Activated naive CD4-positive, alpha-beta T cell treated with anti-CD3 and anti-CD28 coated beads, Interleukin-2, amount 10 ng/mL, durations not matched to agents 7 days and 5 days (primary cell): ENCODE measurements at regions not wholly inside any gene's neighbourhood (a gene's known extent, or its start where the extent isn't known, plus 50 kb on each side); places are given as distances from the start of the nearest gene placed in this dataset.
"Not testable (repeated sequence)": the region's sequence is repeated elsewhere in the genome, so short reads cannot be mapped to it uniquely, and the experiment has no call there.

Source experiments
- CTCF ChIA-PET: fragments of 350-600 bp; sonication (Branson Sonifier 250); formaldehyde crosslinking; loops from one replicate; lab custom pipeline; 2021; ENCODE audit warnings: antibody characterized with exemption; lab: Charles Lee
- DNase-seq: peaks from one replicate; pipeline ENCODE4 v3.0.0-alpha.2; 2020
- H3K27ac Mint-ChIP-seq: one replicate; pipeline ENCODE4 v1.8.0; 2021; ENCODE audit warnings: mild to moderate bottlenecking, moderate library complexity, mixed read lengths
- H3K27me3 Mint-ChIP-seq: one replicate; pipeline ENCODE4 v1.8.0; 2021; ENCODE audit warnings: mild to moderate bottlenecking, mixed read lengths
- H3K36me3 Mint-ChIP-seq: one replicate; pipeline ENCODE4 v1.8.0; 2021; ENCODE audit warnings: mixed read lengths
- H3K4me1 Mint-ChIP-seq: one replicate; pipeline ENCODE4 v1.8.0; 2021; ENCODE audit warnings: mixed read lengths
- H3K4me3 Mint-ChIP-seq: one replicate; pipeline ENCODE4 v1.8.0; 2021; ENCODE audit warnings: mild to moderate bottlenecking, moderate library complexity, mixed read lengths
- H3K9me3 Mint-ChIP-seq: one replicate; pipeline ENCODE4 v1.8.0; 2021; ENCODE audit warnings: mixed read lengths

GRCh38 chr7:65239324-65239706 is 134.3 kb upstream of the ZNF92 start:
- Mint-ChIP-seq H3K27me3 (peaks cover 38% of the 10 kb centered on the region), H3K9me3 (no peaks in the 10 kb centered on the region), H3K4me3 (no peak overlapping the region), H3K4me1 (no peaks in the 10 kb centered on the region), H3K27ac (no peak overlapping the region), H3K36me3 (no peaks in the 10 kb centered on the region)
- DNase-seq = no peak
- CTCF ChIA-PET = no interaction called here

- no peaks in the 10 kb centered on the region for H3K36me3 Mint-ChIP-seq
Measured at GRCh38 chr7:65238785-65239184, 134.9 kb upstream of the ZNF92 start.

GRCh38 chr7:65235586-65235985 is 138.1 kb upstream of the ZNF92 start:
- no peak overlapping the region for H3K4me3 Mint-ChIP-seq
- no peaks in the 10 kb centered on the region for H3K9me3 Mint-ChIP-seq
- H3K4me1 Mint-ChIP-seq = peaks cover 5% of the 10 kb centered on the region
- H3K36me3 Mint-ChIP-seq = no peaks in the 10 kb centered on the region
- CTCF ChIA-PET = no interaction called here
- H3K27me3 Mint-ChIP-seq = peaks cover 33% of the 10 kb centered on the region
- no peak for DNase-seq
- H3K27ac Mint-ChIP-seq = no peak overlapping the region

More at GRCh38 chr7:65238785-65239184, 134.9 kb upstream of the ZNF92 start:
- H3K4me3 Mint-ChIP-seq = no peak overlapping the region
- peaks cover 38% of the 10 kb centered on the region for H3K27me3 Mint-ChIP-seq
- no peaks in the 10 kb centered on the region for H3K9me3 Mint-ChIP-seq
- no peak for DNase-seq
- H3K27ac Mint-ChIP-seq = no peak overlapping the region
- CTCF ChIA-PET = interaction anchor here (0.6 kb wide), 1 partner anchor 40 kb away, joined by 3 read pairs; no protein-coding TSS in a partner anchor
- peaks cover 3% of the 10 kb centered on the region for H3K4me1 Mint-ChIP-seq

GRCh38 chr7:65233409-65234034 is 140.1 kb upstream of the ZNF92 start:
- no peak overlapping the region for H3K27ac Mint-ChIP-seq
- DNase-seq = no peak
- no peaks in the 10 kb centered on the region for H3K36me3 Mint-ChIP-seq
- no peak overlapping the region for H3K4me3 Mint-ChIP-seq
- no peaks in the 10 kb centered on the region for H3K9me3 Mint-ChIP-seq
- peaks cover 19% of the 10 kb centered on the region for H3K27me3 Mint-ChIP-seq
- H3K4me1 Mint-ChIP-seq = peaks cover 5% of the 10 kb centered on the region
- CTCF ChIA-PET = no interaction called here

GRCh38 chr7:65230231-65230630 is 143.4 kb upstream of the ZNF92 start:
- Mint-ChIP-seq H3K9me3 (no peaks in the 10 kb centered on the region), H3K4me3 (no peak overlapping the region), H3K4me1 (peaks cover 5% of the 10 kb centered on the region), H3K27ac (no peak overlapping the region), H3K36me3 (no peaks in the 10 kb centered on the region), H3K27me3 (peaks cover 4% of the 10 kb centered on the region)
- CTCF ChIA-PET = interaction anchor here (1.0 kb wide), 1 partner anchor 13 kb away, joined by 3 read pairs; no protein-coding TSS in a partner anchor
- DNase-seq = no peak

GRCh38 chr7:65225422-65226006 is 148.1 kb upstream of the ZNF92 start:
- CTCF ChIA-PET = interaction anchor here (0.6 kb wide), 1 partner anchor 223 kb away, joined by 3 read pairs; no protein-coding TSS in a partner anchor
- no peak overlapping the region for H3K27ac Mint-ChIP-seq

GRCh38 chr7:65222655-65223054 is 151.0 kb upstream of the ZNF92 start:
- CTCF ChIA-PET = no interaction called here
- Mint-ChIP-seq H3K27me3 (no peaks in the 10 kb centered on the region), H3K36me3 (no peaks in the 10 kb centered on the region), H3K9me3 (no peaks in the 10 kb centered on the region), H3K4me3 (no peak overlapping the region), H3K4me1 (no peaks in the 10 kb centered on the region), H3K27ac (no peak overlapping the region)
- no peak for DNase-seq

More at GRCh38 chr7:65225422-65226006, 148.1 kb upstream of the ZNF92 start:
- peak; percentile 40 for DNase-seq
- Mint-ChIP-seq H3K27me3 (peaks cover 2% of the 10 kb centered on the region), H3K36me3 (no peaks in the 10 kb centered on the region), H3K9me3 (no peaks in the 10 kb centered on the region), H3K4me1 (no peaks in the 10 kb centered on the region), H3K4me3 (no peak overlapping the region)

GRCh38 chr7:65221683-65222082 is 152.0 kb upstream of the ZNF92 start:
- DNase-seq = no peak
- Mint-ChIP-seq H3K27ac (no peak overlapping the region), H3K4me3 (no peak overlapping the region), H3K27me3 (no peaks in the 10 kb centered on the region), H3K4me1 (no peaks in the 10 kb centered on the region), H3K9me3 (no peaks in the 10 kb centered on the region), H3K36me3 (no peaks in the 10 kb centered on the region)
- CTCF ChIA-PET = no interaction called here

GRCh38 chr7:65219623-65220022 is 154.0 kb upstream of the ZNF92 start:
- Mint-ChIP-seq H3K4me3 (no peak overlapping the region), H3K27ac (no peak overlapping the region), H3K9me3 (no peaks in the 10 kb centered on the region), H3K36me3 (no peaks in the 10 kb centered on the region), H3K27me3 (no peaks in the 10 kb centered on the region), H3K4me1 (no peaks in the 10 kb centered on the region)
- no peak for DNase-seq
- CTCF ChIA-PET = interaction anchor here (1.6 kb wide), 1 partner anchor 88 kb away, joined by 7 read pairs; no protein-coding TSS in a partner anchor

GRCh38 chr7:65216469-65216868 is 157.2 kb upstream of the ZNF92 start:
- peak; percentile 69 for DNase-seq
- no peak overlapping the region for H3K4me3 Mint-ChIP-seq
- no peaks in the 10 kb centered on the region for H3K4me1 Mint-ChIP-seq
- CTCF ChIA-PET = interaction anchor here (0.6 to 1.8 kb wide), 4 partner anchors 14 to 141 kb away, joined by 3 to 33 read pairs (median 4); no protein-coding TSS in a partner anchor
- H3K36me3 Mint-ChIP-seq = no peaks in the 10 kb centered on the region
- no peak overlapping the region for H3K27ac Mint-ChIP-seq
- H3K9me3 Mint-ChIP-seq = no peaks in the 10 kb centered on the region
- H3K27me3 Mint-ChIP-seq = no peaks in the 10 kb centered on the region

- CTCF ChIA-PET, H3K36me3 Mint-ChIP-seq, H3K4me3 Mint-ChIP-seq, DNase-seq, H3K4me1 Mint-ChIP-seq, H3K27me3 Mint-ChIP-seq, H3K9me3 Mint-ChIP-seq, H3K27ac Mint-ChIP-seq: not testable (repeated sequence)
Measured at GRCh38 chr7:65213260-65213659, 160.4 kb upstream of the ZNF92 start.

GRCh38 chr7:65199221-65199620 is 174.4 kb upstream of the ZNF92 start:
- DNase-seq, H3K27ac Mint-ChIP-seq, H3K9me3 Mint-ChIP-seq, H3K4me1 Mint-ChIP-seq, H3K36me3 Mint-ChIP-seq, H3K27me3 Mint-ChIP-seq, H3K4me3 Mint-ChIP-seq, CTCF ChIA-PET: not testable (repeated sequence)

- DNase-seq, H3K9me3 Mint-ChIP-seq, H3K4me1 Mint-ChIP-seq, H3K36me3 Mint-ChIP-seq, H3K27ac Mint-ChIP-seq, CTCF ChIA-PET, H3K4me3 Mint-ChIP-seq, H3K27me3 Mint-ChIP-seq: not testable (repeated sequence)
Measured at GRCh38 chr7:65193334-65194058, 180.2 kb upstream of the ZNF92 start.

- H3K27ac Mint-ChIP-seq, H3K4me3 Mint-ChIP-seq, H3K4me1 Mint-ChIP-seq, H3K36me3 Mint-ChIP-seq, DNase-seq, H3K27me3 Mint-ChIP-seq, CTCF ChIA-PET, H3K9me3 Mint-ChIP-seq: not testable (repeated sequence)
Measured at GRCh38 chr7:65177041-65177440, 170.6 kb upstream of the ERV3-1 start.
